NCI-H2227 treated with DMSO at 0.1 percent for 48 hours (cell line): ENCODE measurements at regions not wholly inside any gene's neighbourhood (a gene's known extent, or its start where the extent isn't known, plus 50 kb on each side); places are given as distances from the start of the nearest gene placed in this dataset.

ENCODE experiments used
- DNase-seq: peaks from one replicate; lab custom pipeline; 2025; lab: John Stamatoyannopoulos, UW

GRCh38 chr21:43302769-43303168 is 124.2 kb downstream of the SIK1 start:
- DNase-seq: no peak

GRCh38 chr21:43302062-43302700 is 124.8 kb downstream of the SIK1 start:
- DNase-seq: no peak

- DNase-seq: no peak
Measured at GRCh38 chr21:43301409-43302061, 125.4 kb downstream of the SIK1 start.

GRCh38 chr21:43300496-43301408 is 126.2 kb downstream of the SIK1 start:
- no peak for DNase-seq

- no peak for DNase-seq
Measured at GRCh38 chr21:43299441-43300277, 127.3 kb downstream of the SIK1 start.

- DNase-seq: no peak
Measured at GRCh38 chr21:43298546-43299440, 128.1 kb downstream of the SIK1 start.

- DNase-seq: no peak
Measured at GRCh38 chr21:43297989-43298388, 128.9 kb downstream of the SIK1 start.

GRCh38 chr21:43297391-43297981 is 128.7 kb downstream of the CRYAA start:
- DNase-seq: no peak

- no peak for DNase-seq
Measured at GRCh38 chr21:43295066-43295958, 126.5 kb downstream of the CRYAA start.

- no peak for DNase-seq
Measured at GRCh38 chr21:43294194-43294902, 125.5 kb downstream of the CRYAA start.

- DNase-seq: no peak
Measured at GRCh38 chr21:43292866-43293142, 124.0 kb downstream of the CRYAA start.

- no peak for DNase-seq
Measured at GRCh38 chr21:43292041-43292865, 123.4 kb downstream of the CRYAA start.

GRCh38 chr21:43291347-43291950 is 122.6 kb downstream of the CRYAA start:
- no peak for DNase-seq

GRCh38 chr21:43290421-43291346 is 121.9 kb downstream of the CRYAA start:
- DNase-seq: no peak

GRCh38 chr21:43289966-43290365 is 121.2 kb downstream of the CRYAA start:
- DNase-seq: no peak

GRCh38 chr21:43289442-43289841 is 120.6 kb downstream of the CRYAA start:
- DNase-seq: no peak
